Choroid plexus epithelial cell (primary cell): ENCODE measurements at regions not wholly inside any gene's neighbourhood (a gene's known extent, or its start where the extent isn't known, plus 50 kb on each side); places are given as distances from the start of the nearest gene placed in this dataset.

ENCODE experiments used
- DNase-seq: peaks from one replicate; pipeline ENCODE4 v3.0.0-alpha.2; 2010; ENCODE audit warnings: low read depth
- H3K4me3 ChIP-seq: 2 replicates; pipeline ENCODE4 v1.5.1; 2011; ENCODE audit warnings: low read depth, mild to moderate bottlenecking, control low read depth, low read length, moderate library complexity
- CTCF ChIP-seq: conservative IDR thresholded peaks from 2 replicates; pipeline ENCODE4 v1.5.1; 2011; ENCODE audit warnings: low read depth, mild to moderate bottlenecking, control low read depth, inconsistent platforms, low read length, moderate library complexity

DNA sequence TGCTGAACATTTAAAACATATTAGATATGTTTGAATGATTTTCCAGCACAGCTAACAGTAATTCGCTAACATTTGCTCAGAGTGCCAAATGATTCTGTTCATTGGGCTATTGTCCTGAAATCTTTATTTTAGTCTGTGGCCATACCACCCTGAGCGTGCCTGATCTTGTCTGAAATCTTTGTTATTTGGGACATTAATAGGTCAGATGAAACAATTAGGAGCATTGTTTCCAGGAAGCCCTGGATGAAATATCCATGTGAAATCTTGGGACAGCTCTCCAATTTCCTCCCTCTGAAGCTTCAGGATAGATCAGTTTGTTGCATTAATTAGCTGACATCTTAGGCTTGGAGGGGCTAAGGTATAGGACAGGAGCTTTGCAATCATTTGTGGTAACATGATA lies 512.0 kb downstream of the KIF20B start:
- no peak for DNase-seq
- no peak overlapping the region for H3K4me3 ChIP-seq
- no peak for TF ChIP-seq CTCF

DNA sequence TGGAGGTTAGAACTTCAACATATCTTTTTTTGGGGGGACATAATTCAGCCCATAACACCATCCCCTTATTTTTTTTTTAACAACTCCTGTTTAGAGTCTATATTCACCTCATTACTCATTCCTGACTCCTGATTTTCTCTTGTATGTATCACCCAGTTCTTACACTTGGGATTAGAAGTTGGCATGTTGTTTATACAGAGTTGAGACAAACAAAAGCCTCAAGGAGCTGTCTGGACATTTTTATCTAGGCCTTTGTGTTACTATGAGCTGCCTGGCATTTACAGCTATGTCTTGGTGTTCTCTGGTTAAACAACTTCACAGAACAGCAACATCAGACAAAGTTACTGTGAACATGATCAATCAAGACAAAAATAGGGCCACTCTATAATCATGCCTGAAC lies 517.5 kb downstream of the KIF20B start:
- TF ChIP-seq CTCF = no peak
- no peak for DNase-seq
- H3K4me3 ChIP-seq = no peak overlapping the region

DNA sequence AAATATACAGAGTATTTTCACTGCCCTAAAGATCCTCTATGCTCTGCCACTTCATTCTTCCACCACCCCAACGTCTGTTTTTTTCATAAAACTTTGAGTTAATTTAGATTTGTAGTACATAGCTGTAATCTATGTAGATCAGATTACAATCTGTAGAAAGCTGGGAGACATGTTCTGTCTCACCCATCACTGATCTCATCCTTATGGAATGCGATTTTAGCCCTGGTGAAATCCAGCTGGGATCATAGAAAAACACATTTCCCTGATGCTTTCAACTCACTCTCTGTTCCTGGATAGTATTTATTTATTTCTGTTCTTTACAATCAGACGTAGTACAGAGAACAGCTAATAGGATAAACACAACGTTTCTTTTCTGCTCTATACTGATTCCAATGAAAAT lies 521.0 kb downstream of the KIF20B start:
- DNase-seq = peak; percentile 87
- TF ChIP-seq CTCF = no peak
- no peak overlapping the region for H3K4me3 ChIP-seq

DNA sequence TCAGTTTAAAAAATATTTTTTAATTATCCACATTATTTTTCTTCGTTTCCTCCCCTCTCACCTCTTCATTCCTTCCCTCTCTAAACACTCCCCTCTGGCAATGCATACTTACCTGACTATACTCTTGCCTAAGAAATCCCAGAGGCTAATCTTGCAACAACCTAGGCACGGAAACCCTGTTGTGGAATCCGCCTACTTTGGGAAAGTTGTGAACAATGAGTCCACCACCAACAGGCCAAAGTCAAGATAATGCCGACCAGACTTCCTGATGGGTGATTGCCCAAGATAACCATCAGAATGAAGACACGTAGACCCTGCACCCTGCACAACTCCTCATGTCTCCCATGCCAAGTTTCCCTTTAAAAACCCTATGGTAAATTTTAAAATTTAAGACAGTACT lies 521.5 kb downstream of the KIF20B start:
- DNase-seq = no peak
- no peak for TF ChIP-seq CTCF
- H3K4me3 ChIP-seq = no peak overlapping the region

DNA sequence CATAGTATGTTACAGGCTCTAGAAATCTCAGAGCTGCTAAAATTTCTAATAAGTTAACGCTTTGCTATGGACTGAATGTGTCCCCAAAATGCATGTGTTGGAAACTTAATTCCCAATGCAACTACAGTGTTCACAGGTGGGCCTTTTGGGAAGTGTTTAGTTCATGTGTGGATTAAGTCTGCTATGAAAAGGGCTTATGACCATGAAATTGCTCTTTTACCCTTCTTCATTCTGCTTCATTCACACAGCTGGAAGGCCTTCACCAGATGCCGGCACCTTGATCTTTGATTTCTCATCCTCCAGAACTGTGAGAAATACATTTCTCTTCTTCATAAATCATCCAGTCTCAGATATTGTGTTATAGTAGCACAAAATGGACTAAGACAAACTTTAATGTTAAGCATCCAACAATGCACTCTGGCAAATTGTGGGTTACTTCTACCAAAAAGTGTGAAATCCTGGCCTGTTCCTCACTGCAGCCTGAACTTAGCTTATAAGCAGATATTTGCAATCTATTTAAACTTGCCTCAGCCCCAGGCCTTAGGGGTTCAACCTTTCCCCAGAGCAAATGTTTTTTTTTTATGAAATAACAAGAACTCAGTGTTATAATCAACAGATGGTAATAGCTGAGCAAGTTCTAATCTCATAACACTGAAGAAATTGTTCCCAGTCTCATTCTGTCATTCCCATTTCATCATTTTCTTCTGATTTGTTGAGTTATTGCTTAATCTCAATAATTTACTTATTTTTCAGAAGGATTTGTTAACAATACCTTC lies 523.6 kb downstream of the KIF20B start:
- no peak for TF ChIP-seq CTCF
- peak; percentile 26 for DNase-seq
- no peak overlapping the region for H3K4me3 ChIP-seq

GRCh38 chr10:90226517-90226916 lies 525.1 kb downstream of the KIF20B start:
- TF ChIP-seq CTCF = no peak

DNA sequence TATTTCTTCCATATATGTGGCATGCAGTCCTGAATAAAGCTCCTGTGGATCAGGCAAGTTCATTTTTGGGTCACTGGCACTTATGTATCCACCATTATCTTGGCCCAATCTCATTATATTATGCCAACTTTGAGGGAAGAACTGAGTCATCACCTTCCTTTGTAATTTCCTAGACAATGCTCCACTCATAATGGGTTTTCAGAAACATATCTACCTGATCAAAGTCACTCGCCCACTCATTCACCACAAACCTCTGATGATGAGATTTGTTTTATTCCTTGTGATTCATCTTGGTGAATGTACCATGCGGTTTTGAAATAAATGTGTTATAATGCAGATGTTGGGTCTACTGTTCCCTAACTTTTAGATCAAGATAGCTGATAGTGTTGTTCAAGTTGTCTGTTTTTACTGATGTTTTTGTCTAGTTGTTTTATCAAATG lies 525.8 kb downstream of the KIF20B start:
- peak; percentile 58 for DNase-seq
- no peak for TF ChIP-seq CTCF
- no peak overlapping the region for H3K4me3 ChIP-seq

More at GRCh38 chr10:90226517-90226916, 525.1 kb downstream of the KIF20B start:
- no peak overlapping the region for H3K4me3 ChIP-seq
- no peak for DNase-seq
